H1 (cell line): ENCODE measurements at regions not wholly inside any gene's neighbourhood (a gene's known extent, or its start where the extent isn't known, plus 50 kb on each side); places are given as distances from the start of the nearest gene placed in this dataset.

Experiments used
- CTCF ChIA-PET: fragments of 300-600 bp; sonication (Branson Sonifier 250); formaldehyde crosslinking; loops from one replicate; lab custom pipeline; 2021; ENCODE audit not compliant: partially characterized antibody; lab: Charles Lee
- POLR2A ChIA-PET: fragments of 300-600 bp; sonication (Branson Sonifier 250); formaldehyde crosslinking; loops from one replicate; lab custom pipeline; 2021; ENCODE audit warnings: inconsistent platforms; ENCODE audit not compliant: partially characterized antibody; lab: Charles Lee
- DNase-seq, 2 experiments: peaks; one replicate each; pipeline versions ENCODE4 v3.0.0 to v3.0.0-alpha.2; 2010 to 2022; ENCODE audit warnings: low spot score in 2 of 2, low read depth in 1 of 2, mixed read lengths in 1 of 2
- FAIRE-seq: peaks from 2 replicates; lab custom pipeline; 2011; peaks lifted over from hg19 to GRCh38; lab: Jason Lieb, UNC
- H2AFZ ChIP-seq: 2 replicates; pipeline ENCODE4 v1.8.1; 2012; ENCODE audit warnings: low read length, inconsistent platforms
- H2AK5ac ChIP-seq: 2 replicates; pipeline ENCODE4 v1.6.1; 2013; ENCODE audit warnings: low read depth, low read length
- H2BK120ac ChIP-seq: replicated peaks from 2 replicates; pipeline ENCODE3; 2013; ENCODE audit warnings: low read depth, low read length, inconsistent platforms
- H2BK12ac ChIP-seq: 2 replicates; pipeline ENCODE4 v1.6.1; 2013; ENCODE audit warnings: low read depth, low read length
- H2BK15ac ChIP-seq: 2 replicates; pipeline ENCODE4 v1.6.1; 2013; ENCODE audit warnings: low read length
- H2BK20ac ChIP-seq: 2 replicates; pipeline ENCODE4 v1.6.1; 2013; ENCODE audit warnings: low read length
- H2BK5ac ChIP-seq: 2 replicates; pipeline ENCODE4 v1.6.1; 2013; ENCODE audit warnings: low read depth, low read length
- H3K14ac ChIP-seq: 2 replicates; pipeline ENCODE4 v1.6.1; 2013; ENCODE audit warnings: inconsistent platforms; ENCODE audit not compliant: insufficient read length
- H3K18ac ChIP-seq: 2 replicates; pipeline ENCODE4 v1.6.1; 2013; ENCODE audit warnings: low read length; ENCODE audit errors: extremely low read depth
- H3K23ac ChIP-seq: 2 replicates; pipeline ENCODE4 v1.6.1; 2013; ENCODE audit warnings: inconsistent platforms; ENCODE audit not compliant: insufficient read length
- H3K23me2 ChIP-seq: 2 replicates; pipeline ENCODE4 v1.6.1; 2013; ENCODE audit warnings: low read depth, low read length
- H3K27ac ChIP-seq: 2 replicates; pipeline ENCODE4 v1.6.1; 2011; ENCODE audit warnings: low read depth, low read length, inconsistent platforms
- H3K27me3 ChIP-seq, 4 experiments: replicated peaks in 1 of 4; 1 replicate in 1 of 4; 2 replicates in 3 of 4; pipeline versions ENCODE4 v1.6.1 to v1.8.1; 2011 to 2013; ENCODE audit warnings: low read length in 3 of 4, mild to moderate bottlenecking in 3 of 4, inconsistent platforms in 2 of 4, mixed read lengths in 2 of 4, moderate library complexity in 1 of 4; ENCODE audit not compliant: control insufficient read depth in 3 of 4, insufficient read depth in 3 of 4; ENCODE audit errors: extremely low read depth in 1 of 4
- H3K36me3 ChIP-seq, 4 experiments: 2 replicates each; pipeline versions ENCODE4 v1.6.1 to v1.8.1; 2011 to 2013; ENCODE audit warnings: mild to moderate bottlenecking in 4 of 4, low read length in 3 of 4, moderate library complexity in 2 of 4, control low read depth in 1 of 4, inconsistent platforms in 1 of 4; ENCODE audit not compliant: insufficient read depth in 4 of 4, control insufficient read depth in 2 of 4
- H3K4ac ChIP-seq: replicated peaks from 2 replicates; pipeline ENCODE3; 2013; ENCODE audit warnings: low read length, low read depth, mixed read lengths, inconsistent platforms; ENCODE audit not compliant: insufficient read length
- H3K4me1 ChIP-seq, 4 experiments: replicated peaks in 1 of 4; 1 replicate in 1 of 4; 2 replicates in 3 of 4; pipeline versions ENCODE4 v1.6.1 to v1.8.1; 2011 to 2013; ENCODE audit warnings: low read length in 3 of 4, inconsistent platforms in 2 of 4, mixed read lengths in 1 of 4; ENCODE audit not compliant: insufficient read depth in 4 of 4, control insufficient read depth in 3 of 4
- H3K4me2 ChIP-seq, 2 experiments: 2 replicates each; pipeline versions ENCODE4 v1.6.1 to v1.8.1; 2011 to 2013; ENCODE audit warnings: low read depth in 2 of 2, low read length in 2 of 2, control low read depth in 1 of 2, inconsistent platforms in 1 of 2, mild to moderate bottlenecking in 1 of 2; ENCODE audit not compliant: insufficient read depth in 1 of 2
- H3K4me3 ChIP-seq, 4 experiments: fragments of 200-600, 300-600 bp in 1 of 4; sonication (generic), shearing (Covaris generic), sonication (Bioruptor Twin) in 1 of 4; 2 replicates each; pipeline versions ENCODE4 v1.5.1 to v1.8.1; 2011 to 2016; ENCODE audit warnings: low read length in 4 of 4, low read depth in 3 of 4, control low read depth in 2 of 4, inconsistent platforms in 2 of 4, mild to moderate bottlenecking in 2 of 4, mixed read lengths in 1 of 4, moderate library complexity in 1 of 4; ENCODE audit not compliant: insufficient read depth in 2 of 4; ENCODE audit errors: extremely low read depth in 1 of 4
- H3K56ac ChIP-seq: replicated peaks from 2 replicates; pipeline ENCODE3; 2013; ENCODE audit warnings: low read depth, mild to moderate bottlenecking, mixed read lengths, low read length, inconsistent platforms; ENCODE audit not compliant: insufficient read length
- H3K79me1 ChIP-seq: 2 replicates; pipeline ENCODE4 v1.6.1; 2013; ENCODE audit warnings: low read depth, low read length, control low read depth
- H3K79me2 ChIP-seq, 2 experiments: 2 replicates each; pipeline versions ENCODE4 v1.6.1 to v1.8.1; 2012 to 2013; ENCODE audit warnings: low read length in 2 of 2, mild to moderate bottlenecking in 2 of 2, inconsistent platforms in 1 of 2; ENCODE audit not compliant: insufficient read depth in 2 of 2, control insufficient read depth in 1 of 2
- H3K9ac ChIP-seq, 4 experiments: replicated peaks in 1 of 4; 1 replicate in 1 of 4; 2 replicates in 3 of 4; pipeline versions ENCODE4 v1.6.1 to v1.8.1; 2011 to 2013; ENCODE audit warnings: low read depth in 3 of 4, low read length in 3 of 4, control low read depth in 2 of 4, mild to moderate bottlenecking in 2 of 4, moderate library complexity in 2 of 4, inconsistent platforms in 1 of 4; ENCODE audit errors: extremely low read depth in 1 of 4
- H3K9me3 ChIP-seq, 2 experiments: 2 replicates each; pipeline versions ENCODE4 v1.6.1 to v1.8.1; 2012 to 2013; ENCODE audit warnings: mild to moderate bottlenecking in 2 of 2, moderate library complexity in 2 of 2, control low read depth in 1 of 2, inconsistent platforms in 1 of 2, low read depth in 1 of 2, low read length in 1 of 2, mixed read lengths in 1 of 2; ENCODE audit not compliant: insufficient read depth in 2 of 2
- H4K20me1 ChIP-seq, 2 experiments: replicated peaks in 1 of 2; 2 replicates each; pipeline versions ENCODE3 to v1.8.1; 2011 to 2013; ENCODE audit warnings: inconsistent platforms in 2 of 2, low read length in 2 of 2, mild to moderate bottlenecking in 1 of 2; ENCODE audit not compliant: insufficient read depth in 2 of 2, control insufficient read depth in 1 of 2
- H4K5ac ChIP-seq: 2 replicates; pipeline ENCODE4 v1.6.1; 2013; ENCODE audit warnings: low read length, low read depth, mixed read lengths, inconsistent platforms; ENCODE audit not compliant: insufficient read length
- H4K8ac ChIP-seq: 2 replicates; pipeline ENCODE4 v1.8.0; 2013; ENCODE audit warnings: mild to moderate bottlenecking, moderate library complexity, low read length, inconsistent platforms; ENCODE audit not compliant: insufficient read depth; ENCODE audit errors: extremely low read depth
- H4K91ac ChIP-seq: replicated peaks from 2 replicates; pipeline ENCODE3; 2013; ENCODE audit warnings: low read length, mixed read lengths, inconsistent platforms; ENCODE audit not compliant: insufficient read length
- CTCF ChIP-seq, 3 experiments: IDR thresholded peaks; 1 replicate in 2 of 3; 2 replicates in 1 of 3; pipeline versions ENCODE4 v1.5.1 to v1.6.1; 2011; ENCODE audit warnings: low read length in 3 of 3, mild to moderate bottlenecking in 3 of 3, inconsistent platforms in 2 of 3, low read depth in 1 of 3, moderate library complexity in 1 of 3; ENCODE audit not compliant: insufficient read depth in 1 of 3; ENCODE audit errors: control extremely low read depth in 1 of 3
- GABPA ChIP-seq: IDR thresholded peaks from 2 replicates; pipeline ENCODE4 v1.6.1; 2011; ENCODE audit warnings: mild to moderate bottlenecking, low read length, moderate library complexity, borderline replicate concordance; ENCODE audit not compliant: insufficient read depth
- JUN ChIP-seq: IDR thresholded peaks from 2 replicates; pipeline ENCODE4 v1.6.1; 2011; ENCODE audit warnings: low read depth, mild to moderate bottlenecking, improper control_type of control experiment, low read length
- RAD21 ChIP-seq, 2 experiments: IDR thresholded peaks in 1 of 2; conservative IDR thresholded peaks in 1 of 2; 2 replicates each; pipeline ENCODE4 v1.6.1; 2011; ENCODE audit warnings: low read depth in 2 of 2, low read length in 2 of 2, improper control_type of control experiment in 1 of 2, inconsistent platforms in 1 of 2, mild to moderate bottlenecking in 1 of 2, moderate library complexity in 1 of 2
- SIRT6 ChIP-seq: IDR thresholded peaks from one replicate; pipeline ENCODE4 v1.7.1; 2012; ENCODE audit warnings: low read length, inconsistent platforms
- WGBS, 2 experiments: shearing (Covaris generic) in 1 of 2; methylation state at CpG; one replicate each; pipeline versions ENCODE4 v1.1.6 to v1.1.7; 2013 to 2015; ENCODE audit warnings: low lambda C conversion rate in 2 of 2, mixed read lengths in 2 of 2, inconsistent platforms in 1 of 2, low coverage in 1 of 2, missing lambda C conversion rate in 1 of 2; ENCODE audit not compliant: insufficient replicate concordance in 2 of 2, insufficient coverage in 1 of 2, insufficient read length in 1 of 2; ENCODE audit errors: extremely low coverage in 1 of 2, missing lambda C conversion rate in 1 of 2; 5-methylcytosine and 5-hydroxymethylcytosine counted together

- TF ChIP-seq SIRT6 (no peak), RAD21 (IDR thresholded peaks at IDR 0.05 in 1 of 2, conservative IDR thresholded peaks at IDR 0.05 in 1 of 2; ENCODE audit: low read depth in 2 of 2, low read length in 2 of 2) (peak in 1 of 2 experiments; percentile 44), JUN (no peak), GABPA (no peak), CTCF (IDR thresholded peaks at IDR 0.05; ENCODE audit: control extremely low read depth in 1 of 3, insufficient read depth in 1 of 3, low read depth in 1 of 3, low read length in 3 of 3) (peak in 1 of 3 experiments; percentile 12; a peak in 1 of 4 replicates)
- no peak overlapping the region for H4K5ac ChIP-seq
- H4K20me1 ChIP-seq, result no peaks in the 10 kb centered on the region
- no peak overlapping the region for H2AK5ac ChIP-seq
- H3K9me3 ChIP-seq, result no peaks in the 10 kb centered on the region
- H2BK20ac ChIP-seq, result no peak overlapping the region
- H3K27ac ChIP-seq, result no peak overlapping the region
- H2BK120ac ChIP-seq, result no peak overlapping the region
- no peak overlapping the region for H3K4me3 ChIP-seq
- H3K14ac ChIP-seq, result no peak overlapping the region
- no peaks in the 10 kb centered on the region for H3K79me1 ChIP-seq
- no peak overlapping the region for H4K91ac ChIP-seq
- H2BK5ac ChIP-seq, result no peak overlapping the region
- H3K79me2 ChIP-seq, result no peaks in the 10 kb centered on the region
- ChIA-PET POLR2A (interaction anchor here (0.6 to 1.0 kb wide), 2 partner anchors 9 to 15 kb away, joined by 3 read pairs; no protein-coding TSS in a partner anchor), CTCF (interaction anchor here (0.6 to 3.2 kb wide), 17 partner anchors 10 to 610 kb away, joined by 3 to 24 read pairs (median 4); no protein-coding TSS in a partner anchor)
- no peak overlapping the region for H4K8ac ChIP-seq
- H3K4ac ChIP-seq, result no peak overlapping the region
- no peak overlapping the region for H3K9ac ChIP-seq
- H3K18ac ChIP-seq, result no peak overlapping the region
- FAIRE-seq (no peak), DNase-seq (no peak)
- no peak overlapping the region; a peak in 1 of 4 replicates for H3K4me2 ChIP-seq
- H2BK15ac ChIP-seq, result no peak overlapping the region
- no peak overlapping the region for H3K56ac ChIP-seq
- 0 out of 2 replicates have a peak overlapping the region, but pooled peaks have one; percentile 8 for H2AFZ ChIP-seq
- H2BK12ac ChIP-seq, result no peak overlapping the region
- peaks cover 0 to 8% (median 0%) of the 10 kb centered on the region in 4 experiments; a peak in 2 of 7 replicates for H3K4me1 ChIP-seq
- H3K36me3 ChIP-seq, result no peaks in the 10 kb centered on the region
- H3K23ac ChIP-seq, result no peak overlapping the region
- WGBS, 2 experiments, result 80% methylated on average over 4 of the region's 4 CpGs; no CpG with 5 or more reads in 1 of the 2 experiments
- no peaks in the 10 kb centered on the region for H3K27me3 ChIP-seq
- no peaks in the 10 kb centered on the region for H3K23me2 ChIP-seq
Measured at GRCh38 chr10:63767138-63767801, 246.1 kb downstream of the REEP3 start.
